ENCODE measurements at regions not wholly inside any gene's neighbourhood (a gene's known extent, or its start where the extent isn't known, plus 50 kb on each side); places are given as distances from the start of the nearest gene placed in this dataset.

DNA sequence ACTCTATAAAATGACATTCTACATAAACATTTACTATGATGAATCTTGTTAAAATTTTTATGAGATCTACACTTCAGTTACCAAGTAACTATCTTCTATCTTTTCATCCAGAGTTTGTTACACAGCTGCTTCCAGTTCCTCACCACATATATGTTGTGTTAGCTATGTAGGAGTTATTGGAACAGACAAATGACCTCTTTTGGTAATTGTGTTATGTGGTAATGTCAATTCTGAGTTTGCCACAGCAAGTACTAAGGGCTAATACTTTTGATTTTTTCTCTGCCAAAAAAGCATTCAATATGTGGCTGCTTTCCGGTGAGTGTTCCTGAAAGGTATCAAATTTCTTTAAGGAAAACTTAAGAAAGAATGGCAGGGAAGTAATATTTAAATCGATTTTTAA is 573.9 kb upstream of the PCDH15 start:
- H3K4me1 ChIP-seq: no peaks in the 10 kb centered on the region
- H3K4me3 ChIP-seq: no peak overlapping the region
- intact Hi-C loops (cut with DNase I): no loop called here
- DNase-seq: no peak
- H3K27me3 ChIP-seq (ENCODE audit: insufficient read depth in 3 of 3, low read length in 2 of 3): no peaks in the 10 kb centered on the region
- ATAC-seq: no peak
- TF ChIP-seq, protein P1, sequence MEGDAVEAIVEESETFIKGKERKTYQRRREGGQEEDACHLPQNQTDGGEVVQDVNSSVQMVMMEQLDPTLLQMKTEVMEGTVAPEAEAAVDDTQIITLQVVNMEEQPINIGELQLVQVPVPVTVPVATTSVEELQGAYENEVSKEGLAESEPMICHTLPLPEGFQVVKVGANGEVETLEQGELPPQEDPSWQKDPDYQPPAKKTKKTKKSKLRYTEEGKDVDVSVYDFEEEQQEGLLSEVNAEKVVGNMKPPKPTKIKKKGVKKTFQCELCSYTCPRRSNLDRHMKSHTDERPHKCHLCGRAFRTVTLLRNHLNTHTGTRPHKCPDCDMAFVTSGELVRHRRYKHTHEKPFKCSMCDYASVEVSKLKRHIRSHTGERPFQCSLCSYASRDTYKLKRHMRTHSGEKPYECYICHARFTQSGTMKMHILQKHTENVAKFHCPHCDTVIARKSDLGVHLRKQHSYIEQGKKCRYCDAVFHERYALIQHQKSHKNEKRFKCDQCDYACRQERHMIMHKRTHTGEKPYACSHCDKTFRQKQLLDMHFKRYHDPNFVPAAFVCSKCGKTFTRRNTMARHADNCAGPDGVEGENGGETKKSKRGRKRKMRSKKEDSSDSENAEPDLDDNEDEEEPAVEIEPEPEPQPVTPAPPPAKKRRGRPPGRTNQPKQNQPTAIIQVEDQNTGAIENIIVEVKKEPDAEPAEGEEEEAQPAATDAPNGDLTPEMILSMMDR (IDR thresholded peaks at IDR 0.05): no peak
- H3K36me3 ChIP-seq (ENCODE audit: insufficient read depth in 1 of 2, low read depth in 1 of 2): no peaks in the 10 kb centered on the region
- H3K9me3 ChIP-seq: no peaks in the 10 kb centered on the region
- H3K27ac ChIP-seq: no peak overlapping the region
- 13 to 22% (median 13%) methylated on average over 2 of the region's 2 CpGs for WGBS, 3 donors

DNA sequence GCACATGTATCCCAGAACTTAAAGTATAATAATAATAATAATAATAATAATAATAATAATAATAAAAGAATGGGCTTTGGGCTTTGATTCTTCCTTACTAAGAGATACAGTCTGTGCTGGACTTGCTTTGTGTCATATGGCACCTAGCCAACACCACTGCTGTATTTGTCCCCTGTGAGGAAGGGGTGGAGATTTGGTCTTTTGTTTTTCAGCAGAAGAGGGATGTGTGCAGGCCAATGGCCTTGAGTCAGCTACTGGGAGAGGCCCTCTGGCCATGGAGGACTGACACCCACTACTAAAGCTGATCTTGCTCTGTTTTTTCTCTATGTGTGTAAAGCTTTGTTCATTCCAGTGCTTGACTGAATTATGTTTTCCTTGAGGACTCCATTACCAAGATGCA is 573.0 kb upstream of the PCDH15 start:
- DNase-seq (peak in 1 of 2 donors; percentile 20), ATAC-seq (no peak)
- Histone ChIP-seq H3K9me3 (no peaks in the 10 kb centered on the region), H3K27ac (no peak overlapping the region), H3K4me3 (no peak overlapping the region), H3K4me1 (no peaks in the 10 kb centered on the region), H3K27me3 (ENCODE audit: insufficient read depth in 3 of 3, low read length in 2 of 3) (no peaks in the 10 kb centered on the region), H3K36me3 (ENCODE audit: insufficient read depth in 1 of 2, low read depth in 1 of 2) (no peaks in the 10 kb centered on the region)
- TF ChIP-seq, protein P1 (IDR thresholded peaks at IDR 0.05): no peak
- intact Hi-C loops (cut with DNase I): no loop called here

DNA sequence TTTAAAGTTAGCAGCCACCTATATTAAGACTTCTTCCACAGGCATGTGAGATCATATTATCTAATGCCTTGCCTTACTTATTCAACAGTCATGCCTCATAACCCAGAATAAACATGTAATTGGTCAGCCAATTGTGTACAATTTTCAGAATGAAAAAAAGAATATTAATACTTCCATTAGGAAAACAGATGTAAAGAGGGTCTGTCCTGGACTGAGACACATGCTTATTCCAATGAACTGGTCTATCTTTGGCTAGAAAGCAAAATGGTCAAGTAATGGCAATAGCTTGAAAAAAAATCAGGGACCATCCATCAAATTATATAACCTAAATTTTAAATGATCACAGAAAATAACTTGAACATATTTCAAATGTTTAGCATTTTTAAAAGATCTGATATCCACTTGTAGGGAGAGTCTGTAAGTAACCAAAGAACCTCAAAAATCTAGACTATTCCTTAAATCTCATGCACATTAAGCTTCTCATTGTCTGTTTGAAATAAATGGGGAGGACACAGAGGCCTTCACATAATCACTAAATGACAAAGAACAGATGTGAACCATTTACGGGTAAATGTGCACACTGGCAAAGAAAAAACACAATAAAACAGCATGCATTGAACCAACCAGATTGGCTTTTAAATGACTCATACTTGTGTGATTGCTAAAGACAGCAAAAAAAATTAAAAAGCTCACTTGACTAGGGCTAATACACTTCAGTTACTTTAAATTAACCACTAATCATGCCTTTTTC is 568.8 kb upstream of the PCDH15 start:
- Histone ChIP-seq H3K4me1 (no peaks in the 10 kb centered on the region), H3K9me3 (no peaks in the 10 kb centered on the region), H3K36me3 (ENCODE audit: insufficient read depth in 1 of 2, low read depth in 1 of 2) (no peaks in the 10 kb centered on the region), H3K27me3 (ENCODE audit: insufficient read depth in 3 of 3, low read length in 2 of 3) (no peaks in the 10 kb centered on the region), H3K4me3 (no peak overlapping the region), H3K27ac (no peak overlapping the region)
- ATAC-seq (no peak), DNase-seq (no peak)
- WGBS, 3 donors: 17 to 26% (median 20%) methylated on average over 1 of the region's 1 CpG
- intact Hi-C loops (cut with DNase I): no loop called here
- TF ChIP-seq, protein P1 (IDR thresholded peaks at IDR 0.05): no peak

DNA sequence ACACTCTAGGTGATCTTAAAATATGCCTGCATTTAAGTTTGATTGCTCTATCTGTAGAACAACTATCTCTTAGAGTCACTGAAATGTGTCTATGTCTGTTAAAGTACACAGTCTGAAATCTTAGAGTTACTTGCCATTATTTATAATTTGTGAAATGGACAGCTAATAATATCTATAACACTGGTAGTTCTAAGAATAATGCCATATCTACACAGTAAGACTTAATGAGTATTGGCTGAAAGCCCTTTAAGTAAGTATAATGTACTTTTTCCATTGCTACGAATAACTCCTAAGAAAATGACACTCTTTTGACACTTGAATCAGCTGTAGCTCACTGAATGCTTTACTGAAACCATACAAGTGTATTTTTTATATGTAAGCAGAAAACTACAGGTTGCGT is 567.4 kb upstream of the PCDH15 start:
- 72 to 87% (median 78%) methylated on average over 2 of the region's 2 CpGs for WGBS, 3 donors
- TF ChIP-seq, protein P1 (IDR thresholded peaks at IDR 0.05): no peak
- H3K27ac ChIP-seq: no peak overlapping the region
- H3K9me3 ChIP-seq: no peaks in the 10 kb centered on the region
- no peak for DNase-seq
- no peaks in the 10 kb centered on the region for H3K27me3 ChIP-seq (ENCODE audit: insufficient read depth in 3 of 3, low read length in 2 of 3)
- no peaks in the 10 kb centered on the region for H3K36me3 ChIP-seq (ENCODE audit: insufficient read depth in 1 of 2, low read depth in 1 of 2)
- no peak overlapping the region for H3K4me3 ChIP-seq
- ATAC-seq: no peak
- no peaks in the 10 kb centered on the region for H3K4me1 ChIP-seq
- intact Hi-C loops (cut with DNase I): no loop called here

DNA sequence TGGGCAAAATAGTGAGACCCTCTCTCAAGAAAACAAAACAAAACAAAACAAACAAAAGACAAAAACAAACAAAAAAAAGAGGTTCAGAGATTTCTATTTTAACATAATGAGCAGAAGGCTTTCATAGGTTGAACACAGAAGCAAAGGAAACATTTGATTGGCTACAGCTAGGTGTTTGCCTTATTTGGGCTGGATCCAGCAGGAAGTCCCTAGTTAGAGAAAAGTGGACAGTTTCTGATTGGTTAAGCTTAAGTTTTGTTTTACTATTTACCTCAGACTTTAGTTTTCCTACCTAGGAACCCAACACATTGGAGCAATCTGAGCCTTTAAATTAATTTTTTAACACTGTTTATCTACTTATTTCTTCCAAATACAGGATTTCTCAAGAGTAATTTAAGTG is 566.5 kb upstream of the PCDH15 start:
- TF ChIP-seq, protein P1 (IDR thresholded peaks at IDR 0.05): no peak
- no peak for ATAC-seq
- no peaks in the 10 kb centered on the region for H3K27me3 ChIP-seq (ENCODE audit: insufficient read depth in 3 of 3, low read length in 2 of 3)
- DNase-seq: no peak
- H3K36me3 ChIP-seq (ENCODE audit: insufficient read depth in 1 of 2, low read depth in 1 of 2): no peaks in the 10 kb centered on the region
- H3K9me3 ChIP-seq: no peaks in the 10 kb centered on the region
- H3K4me3 ChIP-seq: no peak overlapping the region
- no peaks in the 10 kb centered on the region for H3K4me1 ChIP-seq
- intact Hi-C loops (cut with DNase I): no loop called here
- no peak overlapping the region for H3K27ac ChIP-seq

All from psoas muscle (tissue), 7 donors.